KMS-11 (cell line): ENCODE measurements at regions not wholly inside any gene's neighbourhood (a gene's known extent, or its start where the extent isn't known, plus 50 kb on each side); places are given as distances from the start of the nearest gene placed in this dataset.

Experiments
- H2AFZ ChIP-seq: fragments of 200-600 bp; sonication (generic); 2 replicates; pipeline ENCODE4 v1.6.1; 2016; ENCODE audit warnings: antibody characterized with exemption, mixed run types, low read depth
- H3K27ac ChIP-seq: fragments of 200-600 bp; sonication (generic); 2 replicates; pipeline ENCODE4 v1.6.1; 2016; ENCODE audit warnings: mild to moderate bottlenecking, mixed run types
- H3K27me3 ChIP-seq: fragments of 200-600 bp; sonication (generic); 2 replicates; pipeline ENCODE4 v1.6.1; 2017; ENCODE audit warnings: mild to moderate bottlenecking, low read depth, mixed run types, moderate library complexity; ENCODE audit not compliant: insufficient read depth
- H3K36me3 ChIP-seq: fragments of 200-600 bp; sonication (generic); 2 replicates; pipeline ENCODE4 v1.6.1; 2017; ENCODE audit warnings: mild to moderate bottlenecking, mixed run types; ENCODE audit not compliant: insufficient read depth
- H3K4me1 ChIP-seq: fragments of 200-600 bp; sonication (generic); 2 replicates; pipeline ENCODE4 v1.6.1; 2016; ENCODE audit warnings: mild to moderate bottlenecking, low read depth, mixed run types; ENCODE audit not compliant: poor library complexity, severe bottlenecking
- H3K4me2 ChIP-seq: fragments of 200-600 bp; sonication (generic); 2 replicates; pipeline ENCODE4 v1.7.0; 2016; ENCODE audit warnings: mild to moderate bottlenecking, mixed run types
- H3K4me3 ChIP-seq: fragments of 200-600 bp; sonication (generic); IDR thresholded peaks from 2 replicates; pipeline ENCODE4 v1.6.1; 2017; ENCODE audit warnings: low read depth, low read length, mixed read lengths; ENCODE audit not compliant: insufficient read depth
- H3K79me2 ChIP-seq: fragments of 200-600 bp; sonication (generic); 2 replicates; pipeline ENCODE4 v1.6.1; 2016; ENCODE audit warnings: low read depth, mixed run types; ENCODE audit not compliant: insufficient read depth
- H3K9ac ChIP-seq: fragments of 200-600 bp; sonication (generic); 2 replicates; pipeline ENCODE4 v1.6.1; 2016; ENCODE audit warnings: mild to moderate bottlenecking, mixed run types
- H4K20me1 ChIP-seq: fragments of 200-600 bp; sonication (generic); 2 replicates; pipeline ENCODE4 v1.6.1; 2016; ENCODE audit warnings: mild to moderate bottlenecking, mixed run types; ENCODE audit not compliant: insufficient read depth
- CTCF ChIP-seq: fragments of 200-600 bp; sonication (generic); conservative IDR thresholded peaks from 2 replicates; pipeline ENCODE4 v1.6.1; 2017; ENCODE audit warnings: low read depth, mild to moderate bottlenecking, antibody characterized with exemption, low read length, moderate library complexity, mixed read lengths

GRCh38 chr2:167712275-167712674, 535.1 kb downstream of the STK39 start:
- Histone ChIP-seq H3K36me3 (no peaks in the 10 kb centered on the region), H3K27ac (no peak overlapping the region), H3K79me2 (no peaks in the 10 kb centered on the region), H3K27me3 (no peaks in the 10 kb centered on the region), H3K4me1 (no peaks in the 10 kb centered on the region), H3K9ac (no peak overlapping the region), H3K4me2 (no peak overlapping the region), H4K20me1 (no peaks in the 10 kb centered on the region), H3K4me3 (no peak overlapping the region), H2AFZ (no peak overlapping the region)
- TF ChIP-seq CTCF = no peak

- H3K27ac ChIP-seq = no peak overlapping the region
- no peak overlapping the region for H2AFZ ChIP-seq
- H3K36me3 ChIP-seq = no peaks in the 10 kb centered on the region
- no peaks in the 10 kb centered on the region for H3K4me1 ChIP-seq
- no peak overlapping the region for H3K9ac ChIP-seq
- no peaks in the 10 kb centered on the region for H3K79me2 ChIP-seq
- no peaks in the 10 kb centered on the region for H4K20me1 ChIP-seq
- TF ChIP-seq CTCF = no peak
- H3K4me2 ChIP-seq = no peak overlapping the region
- no peak overlapping the region for H3K4me3 ChIP-seq
- H3K27me3 ChIP-seq = no peaks in the 10 kb centered on the region
Measured at GRCh38 chr2:167708998-167709397, 538.4 kb downstream of the STK39 start.

- Histone ChIP-seq H3K4me2 (no peak overlapping the region), H2AFZ (no peak overlapping the region), H3K9ac (no peak overlapping the region), H3K4me3 (no peak overlapping the region), H3K79me2 (no peaks in the 10 kb centered on the region), H3K27ac (no peak overlapping the region), H3K36me3 (no peaks in the 10 kb centered on the region), H3K4me1 (no peaks in the 10 kb centered on the region), H3K27me3 (no peaks in the 10 kb centered on the region), H4K20me1 (no peaks in the 10 kb centered on the region)
- TF ChIP-seq CTCF = no peak
Measured at GRCh38 chr2:167706800-167707199, 540.6 kb downstream of the STK39 start.

GRCh38 chr2:167703441-167703840, 544.0 kb downstream of the STK39 start:
- Histone ChIP-seq H3K9ac (no peak overlapping the region), H3K27ac (no peak overlapping the region), H3K79me2 (no peaks in the 10 kb centered on the region), H4K20me1 (no peaks in the 10 kb centered on the region), H3K4me3 (no peak overlapping the region), H2AFZ (no peak overlapping the region), H3K4me1 (no peaks in the 10 kb centered on the region), H3K36me3 (no peaks in the 10 kb centered on the region), H3K27me3 (no peaks in the 10 kb centered on the region), H3K4me2 (no peak overlapping the region)
- no peak for TF ChIP-seq CTCF

- TF ChIP-seq CTCF = no peak
- Histone ChIP-seq H3K9ac (no peak overlapping the region), H4K20me1 (no peaks in the 10 kb centered on the region), H3K27me3 (no peaks in the 10 kb centered on the region), H2AFZ (no peak overlapping the region), H3K4me2 (no peak overlapping the region), H3K4me1 (no peaks in the 10 kb centered on the region), H3K36me3 (no peaks in the 10 kb centered on the region), H3K4me3 (no peak overlapping the region), H3K27ac (no peak overlapping the region), H3K79me2 (no peaks in the 10 kb centered on the region)
Measured at GRCh38 chr2:167702227-167702626, 545.2 kb downstream of the STK39 start.
